ENCODE measurements at regions not wholly inside any gene's neighbourhood (a gene's known extent, or its start where the extent isn't known, plus 50 kb on each side); places are given as distances from the start of the nearest gene placed in this dataset.

- TF ChIP-seq CTCF (IDR thresholded peaks at IDR 0.05; ENCODE audit: insufficient read depth, low read depth, low read length) (no peak), EZH2 (IDR thresholded peaks at IDR 0.05; ENCODE audit: insufficient read depth, low read length) (no peak)
Observed at GRCh38 chr16:86765389-86766026, 187.2 kb downstream of the FOXL1 start.

All from astrocyte (in vitro differentiated cells and primary cell).